Activated CD4-positive, alpha-beta T cell treated with anti-CD3 and anti-CD28 coated beads for 1 hour (primary cell): ENCODE measurements at regions not wholly inside any gene's neighbourhood (a gene's known extent, or its start where the extent isn't known, plus 50 kb on each side); places are given as distances from the start of the nearest gene placed in this dataset.

Experiments
- DNase-seq: peaks from one replicate; pipeline ENCODE4 v3.0.0-alpha.2; 2020

DNA sequence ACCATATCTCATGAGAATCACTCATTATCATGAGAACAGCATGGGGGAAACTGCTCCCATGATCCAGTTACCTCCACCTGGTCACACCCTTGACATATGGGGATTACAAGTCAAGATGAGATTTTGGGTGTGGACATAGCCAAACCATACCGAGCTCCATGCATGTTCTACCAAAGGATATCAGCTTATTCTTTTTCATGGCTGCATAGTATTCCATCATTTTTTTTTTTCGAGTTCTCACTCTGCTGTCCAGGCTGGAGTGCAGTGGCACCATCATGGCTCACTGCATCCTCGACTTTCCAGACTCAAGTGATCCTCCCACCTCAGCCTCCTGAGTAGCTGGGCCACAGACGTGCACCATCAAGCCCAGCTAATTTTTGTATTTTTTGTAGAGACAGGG is 668.3 kb downstream of the GATA3 start:
- DNase-seq, result no peak

DNA sequence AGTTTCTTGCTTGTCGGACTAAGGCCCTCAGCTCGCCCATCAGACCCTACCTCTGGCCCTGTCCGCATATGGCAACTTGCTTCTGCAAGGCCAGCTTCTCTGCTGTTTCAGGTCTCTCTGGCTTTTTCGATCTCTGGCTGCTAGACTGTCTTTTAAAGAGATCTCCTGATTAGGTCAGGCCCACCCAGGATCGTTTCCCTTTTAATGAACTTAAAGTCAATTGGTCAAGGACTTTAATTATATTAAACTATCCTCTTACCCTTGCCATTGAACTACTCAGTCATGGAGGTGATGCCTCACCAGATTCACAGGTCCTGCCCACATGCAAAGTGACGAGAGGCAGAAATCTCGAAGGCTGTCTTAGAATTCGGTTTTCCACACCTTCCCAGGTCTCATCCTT is 670.9 kb downstream of the GATA3 start:
- DNase-seq, result no peak

DNA sequence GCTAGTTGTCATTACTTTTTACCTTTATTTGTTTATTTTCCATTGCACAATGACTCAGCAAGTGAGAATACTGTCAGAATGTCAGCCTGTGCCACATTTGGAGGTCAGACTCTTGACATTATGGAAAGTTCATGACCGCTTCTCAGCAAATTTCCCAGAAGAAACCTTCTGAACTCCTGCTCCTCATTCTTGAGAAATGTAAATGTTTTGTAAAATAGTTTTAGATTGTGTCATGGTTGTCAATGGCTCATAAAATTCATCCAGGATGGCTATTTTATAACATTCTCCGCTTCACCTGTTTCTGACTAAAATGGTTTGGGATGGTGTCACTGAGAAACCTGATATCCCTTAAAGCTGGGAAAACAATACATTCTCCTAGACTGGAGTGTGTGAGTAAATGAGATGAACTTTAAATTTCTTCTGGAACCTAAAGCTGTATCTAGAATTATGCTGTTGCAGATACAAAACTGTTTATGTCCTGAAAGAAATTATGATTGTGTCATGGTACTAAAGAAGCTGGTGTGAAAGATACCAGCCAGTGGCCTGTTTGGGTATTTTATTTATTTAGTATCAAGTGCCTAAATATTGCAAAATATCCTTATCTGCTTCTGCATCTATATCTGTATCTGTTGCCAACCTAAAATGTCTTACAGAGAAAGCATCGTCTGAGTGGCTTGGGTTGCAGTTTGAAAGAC is 671.7 kb downstream of the GATA3 start:
- no peak for DNase-seq

- DNase-seq, result no peak
Observed at GRCh38 chr10:8726779-8727084, 672.2 kb downstream of the GATA3 start.

DNA sequence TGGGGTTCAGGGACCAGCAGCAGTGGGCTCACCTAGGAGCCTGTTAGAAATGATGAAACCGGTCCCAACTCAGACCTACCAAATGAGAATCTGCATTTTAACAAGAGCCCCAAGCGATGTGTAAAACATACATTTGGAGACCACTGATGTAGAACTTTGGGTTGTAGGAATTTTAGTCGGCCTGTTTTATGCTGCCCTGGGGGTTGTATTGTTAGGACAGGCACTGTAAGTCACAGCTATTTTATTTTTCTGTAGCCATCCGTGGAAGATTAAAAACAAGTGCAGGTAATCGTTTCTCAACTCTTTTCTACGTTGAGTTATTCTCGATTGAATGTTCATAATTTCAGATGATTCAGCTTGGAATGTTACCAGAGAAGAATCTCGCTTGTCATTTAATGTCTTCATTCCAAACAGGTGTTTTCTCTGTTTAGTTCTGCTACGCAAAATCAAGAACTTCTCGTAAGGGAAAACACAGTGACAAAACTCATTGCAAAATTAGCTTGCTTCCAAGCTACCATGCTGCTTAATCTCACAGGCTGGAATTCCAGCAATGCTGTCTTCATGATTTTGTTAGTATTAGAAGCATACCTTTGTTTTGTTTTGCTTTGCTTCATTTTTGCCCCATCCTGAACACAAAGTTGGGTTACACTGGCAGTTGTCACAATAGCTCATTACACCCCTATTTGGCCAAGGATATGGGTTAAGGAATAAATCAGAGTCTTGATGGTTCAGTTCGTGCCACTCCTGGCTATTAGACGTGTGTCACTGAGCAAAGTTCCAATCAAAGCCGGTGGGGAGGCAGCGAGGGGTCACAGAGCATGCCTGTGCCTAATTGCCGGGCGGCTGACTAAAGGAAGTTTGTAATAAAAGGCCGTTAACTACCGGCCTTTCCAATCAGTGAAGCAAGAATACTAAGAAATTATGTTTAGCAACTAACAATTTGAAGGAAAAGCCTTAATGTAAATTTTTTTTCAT is 676.9 kb downstream of the GATA3 start:
- DNase-seq, result no peak

DNA sequence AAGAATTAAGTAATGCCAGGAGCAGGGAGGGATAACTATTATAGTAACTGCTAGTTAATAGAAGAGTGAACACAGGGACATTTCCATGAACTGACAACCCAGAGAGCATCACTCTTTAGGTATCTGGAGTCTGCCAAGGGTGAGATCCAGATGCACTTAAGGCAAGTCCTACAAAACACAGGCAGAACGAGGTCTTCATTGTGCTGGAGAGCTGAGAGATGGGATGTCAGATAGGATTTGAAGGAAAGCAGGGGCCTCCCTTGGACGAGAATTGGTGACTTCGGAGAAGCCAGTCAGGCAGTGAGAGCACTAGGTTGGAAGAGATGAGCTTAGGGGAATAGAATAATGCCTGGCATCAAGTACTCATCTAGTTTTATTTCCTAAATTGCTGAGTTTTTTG is 684.5 kb downstream of the GATA3 start:
- no peak for DNase-seq

GRCh38 chr10:8752146-8752843 is 697.8 kb downstream of the GATA3 start:
- no peak for DNase-seq

DNA sequence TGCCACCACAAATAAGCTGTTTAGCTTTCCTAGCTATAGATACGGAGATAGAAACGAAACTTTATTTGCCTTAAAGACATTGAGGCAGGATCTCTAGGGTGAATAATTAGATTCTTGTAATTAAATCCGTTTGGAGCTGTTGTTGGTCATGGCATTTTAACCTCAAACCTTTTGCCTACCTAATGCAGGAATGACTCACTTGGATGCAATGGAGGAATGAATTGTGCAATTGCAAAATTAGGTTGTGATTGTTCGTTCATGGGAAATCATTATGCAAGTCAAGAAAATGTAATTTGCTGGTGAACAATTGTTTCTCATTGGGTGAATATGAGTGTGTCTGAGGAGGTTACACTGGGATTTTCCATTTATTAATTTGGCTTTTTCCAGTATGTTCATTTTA is 703.5 kb downstream of the GATA3 start:
- DNase-seq, result no peak

GRCh38 chr10:8766899-8767298 is 712.4 kb downstream of the GATA3 start:
- no peak for DNase-seq

GRCh38 chr10:8767591-8767990 is 713.1 kb downstream of the GATA3 start:
- DNase-seq, result no peak

DNA sequence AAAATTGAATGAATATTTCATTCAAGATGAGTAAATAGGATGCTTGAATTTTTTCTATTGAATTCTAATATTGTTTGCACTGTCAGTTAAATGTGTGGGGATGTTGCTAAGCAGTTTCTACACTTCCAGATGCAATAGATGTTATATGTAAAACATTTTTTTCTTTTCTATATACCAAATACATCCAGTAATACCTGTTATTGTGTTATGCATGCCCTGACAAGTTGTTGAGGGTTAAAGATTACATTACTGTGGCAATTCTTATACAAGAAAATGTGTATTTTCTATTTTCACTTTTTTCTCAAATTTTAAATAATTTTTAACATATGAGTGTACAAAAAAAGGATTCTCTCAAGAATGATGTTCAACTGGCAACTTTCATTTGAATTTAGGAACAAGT is 713.9 kb downstream of the GATA3 start:
- DNase-seq, result no peak

DNA sequence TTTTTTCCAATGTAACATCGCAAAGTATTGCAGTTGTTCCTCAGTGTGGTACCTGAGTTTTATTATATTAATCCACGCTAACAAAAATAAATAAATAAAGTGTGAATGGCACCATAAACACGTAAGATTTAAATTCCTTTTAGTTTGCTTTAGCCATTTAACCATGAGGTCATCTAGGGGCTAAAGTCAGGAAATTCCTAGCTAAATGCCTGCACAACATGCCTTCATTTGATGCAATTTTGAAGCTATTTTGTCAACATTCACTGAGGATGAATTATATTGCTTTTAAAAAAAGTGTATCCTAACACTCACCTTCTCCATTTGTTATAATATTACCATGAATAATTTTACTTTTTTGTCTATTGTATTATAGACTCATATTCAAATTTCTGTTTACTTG is 714.4 kb downstream of the GATA3 start:
- no peak for DNase-seq

DNA sequence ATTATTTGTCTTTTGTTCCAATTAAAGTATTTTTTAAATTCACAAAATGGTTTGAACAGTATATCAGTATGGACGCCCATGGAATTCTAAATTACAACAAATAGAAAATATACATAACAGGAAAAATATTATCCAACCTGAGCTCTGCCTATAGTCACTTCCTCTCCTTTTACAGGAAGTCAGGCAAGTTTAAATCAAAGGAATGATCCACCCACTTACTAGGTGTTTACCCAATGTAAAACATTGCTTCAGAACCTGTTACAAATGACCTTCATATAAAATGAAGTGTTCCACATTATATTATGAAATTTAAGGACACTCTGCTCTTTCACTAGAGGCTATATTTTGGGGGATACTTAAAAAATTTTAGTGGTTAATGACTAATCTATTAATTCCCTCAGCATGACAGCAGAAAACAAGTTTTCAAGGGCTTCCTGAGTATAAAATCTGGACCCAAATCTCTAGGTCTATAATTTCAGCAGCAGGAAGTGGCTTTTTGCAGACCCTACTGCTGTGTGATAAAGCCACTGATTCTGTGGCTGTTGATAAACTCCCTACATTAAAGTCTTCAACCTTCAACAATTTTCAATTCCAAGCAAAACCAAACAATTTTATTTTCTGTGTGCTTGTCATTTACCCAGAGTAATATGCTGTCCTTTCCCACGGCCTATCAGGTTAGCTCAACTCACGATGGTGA is 722.6 kb downstream of the GATA3 start:
- DNase-seq, result no peak

DNA sequence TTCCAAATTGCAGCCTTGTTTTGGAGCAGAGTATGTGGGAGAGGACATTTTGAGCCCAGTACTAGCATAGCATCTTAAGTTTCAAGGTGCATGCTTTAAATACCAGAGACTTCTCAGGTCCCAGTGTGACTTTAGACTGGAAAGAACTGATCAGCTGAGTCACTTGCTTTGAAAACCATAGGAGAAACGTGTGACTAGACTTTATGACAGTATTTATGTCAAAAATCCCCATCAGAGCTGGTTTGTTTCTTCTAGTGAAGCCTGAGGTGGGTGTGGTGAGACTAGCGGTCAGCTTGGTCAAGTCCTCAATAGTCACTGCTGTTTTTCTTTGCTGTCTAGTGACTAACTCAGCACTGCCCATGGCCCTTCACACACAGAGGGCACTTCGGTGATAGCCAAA is 724.2 kb downstream of the GATA3 start:
- DNase-seq, result no peak

DNA sequence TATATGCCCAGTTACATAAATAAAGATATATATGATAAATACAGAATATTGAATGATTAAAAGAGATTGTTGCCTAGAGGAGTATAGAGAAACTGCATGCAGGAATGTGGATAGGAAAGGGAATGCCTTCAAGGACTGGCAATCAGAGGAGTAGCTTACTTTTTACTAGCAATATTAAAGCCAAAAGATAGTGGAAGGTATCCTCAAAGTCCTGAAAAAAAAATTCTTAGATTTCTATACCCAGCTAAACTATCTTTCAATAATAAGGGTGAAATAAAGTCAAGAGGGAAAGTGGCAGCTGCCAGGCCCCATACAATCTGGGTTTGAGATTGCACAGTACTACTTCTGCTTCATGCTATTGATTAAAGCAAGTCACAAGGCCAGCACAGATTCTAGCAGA is 733.2 kb downstream of the GATA3 start:
- DNase-seq, result no peak

DNA sequence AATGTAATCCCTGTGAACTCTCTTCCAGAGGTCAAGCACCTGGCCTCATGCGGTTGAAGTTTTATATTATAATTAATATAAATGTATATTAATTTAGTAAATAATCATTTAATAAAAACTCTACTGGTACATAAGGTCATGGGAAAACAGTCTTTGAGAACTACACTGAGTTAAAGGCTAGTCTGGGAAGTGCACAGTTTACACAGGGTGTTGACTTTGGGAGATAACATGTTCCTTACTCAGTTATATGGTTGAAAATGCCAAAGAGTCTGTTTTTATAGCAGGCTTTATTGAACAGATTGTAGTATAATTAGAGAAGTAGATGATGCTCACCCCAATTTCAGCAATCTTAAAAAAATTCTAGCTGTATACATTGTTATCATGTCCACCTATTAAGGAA is 735.9 kb downstream of the GATA3 start:
- no peak for DNase-seq

DNA sequence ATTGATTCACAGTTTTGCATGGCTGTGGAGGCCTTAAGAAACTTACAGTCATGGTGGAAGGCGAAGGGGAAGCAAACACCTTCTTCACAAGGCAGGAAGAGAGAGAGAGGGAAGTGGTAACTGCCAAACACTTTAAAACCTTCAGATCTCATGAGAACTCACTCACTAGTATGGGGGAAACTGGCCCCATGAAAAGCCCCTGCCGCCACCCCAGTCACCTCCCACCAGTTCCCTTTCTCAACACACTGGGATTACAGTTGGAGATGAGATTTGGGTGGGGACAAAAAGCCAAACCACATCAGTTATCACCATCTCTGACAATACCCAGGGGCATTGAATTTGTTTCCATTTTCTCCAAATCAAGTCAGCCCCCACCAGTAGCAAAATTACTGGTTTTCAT is 740.4 kb downstream of the GATA3 start:
- DNase-seq, result no peak

GRCh38 chr10:8800426-8800825 is 745.9 kb downstream of the GATA3 start:
- no peak for DNase-seq

GRCh38 chr10:8803992-8804391 is 749.5 kb downstream of the GATA3 start:
- no peak for DNase-seq

GRCh38 chr10:8810677-8811076 is 756.2 kb downstream of the GATA3 start:
- DNase-seq, result no peak

DNA sequence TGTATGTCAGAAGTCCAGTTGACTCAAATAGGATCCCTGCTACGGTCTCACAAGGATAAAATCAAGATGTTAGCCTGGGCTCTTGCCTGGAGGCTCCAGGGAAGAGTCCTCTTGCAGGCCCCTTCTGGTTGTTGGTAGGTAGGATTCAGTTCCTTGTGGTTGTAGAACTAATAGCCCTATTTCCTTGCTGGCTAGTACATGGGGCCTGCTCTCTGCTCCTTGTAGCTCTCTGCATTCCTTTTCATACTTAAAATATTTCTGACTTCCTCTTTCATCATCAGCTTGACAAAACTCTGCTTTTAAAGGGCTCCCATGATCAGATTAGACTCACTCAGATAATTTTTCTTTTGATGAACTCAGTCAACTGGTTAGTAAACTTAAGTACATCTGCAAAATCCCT is 756.7 kb downstream of the GATA3 start:
- DNase-seq, result no peak

- DNase-seq, result no peak
Observed at GRCh38 chr10:8815969-8816368, 761.5 kb downstream of the GATA3 start.

DNA sequence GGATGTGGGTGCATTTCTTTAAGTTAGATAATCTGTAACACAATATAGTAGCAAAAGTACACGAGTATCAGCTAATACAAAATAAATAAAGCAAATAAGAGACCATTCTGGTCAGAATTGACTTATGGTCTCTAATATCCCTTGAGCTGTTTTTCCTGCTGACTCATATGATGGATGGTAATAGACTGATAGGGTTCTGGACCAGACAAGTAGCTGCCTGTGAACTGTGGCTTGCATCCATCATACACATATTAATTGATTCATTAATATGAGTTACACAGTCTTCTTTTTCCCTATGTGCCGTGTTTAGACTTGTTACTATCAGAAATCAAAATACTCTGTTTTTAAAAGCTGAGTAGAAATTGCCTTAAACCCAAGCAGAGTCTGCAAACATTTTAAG is 762.8 kb downstream of the GATA3 start:
- no peak for DNase-seq
